ENCODE measurements at regions not wholly inside any gene's neighbourhood (a gene's known extent, or its start where the extent isn't known, plus 50 kb on each side); places are given as distances from the start of the nearest gene placed in this dataset.

DNA sequence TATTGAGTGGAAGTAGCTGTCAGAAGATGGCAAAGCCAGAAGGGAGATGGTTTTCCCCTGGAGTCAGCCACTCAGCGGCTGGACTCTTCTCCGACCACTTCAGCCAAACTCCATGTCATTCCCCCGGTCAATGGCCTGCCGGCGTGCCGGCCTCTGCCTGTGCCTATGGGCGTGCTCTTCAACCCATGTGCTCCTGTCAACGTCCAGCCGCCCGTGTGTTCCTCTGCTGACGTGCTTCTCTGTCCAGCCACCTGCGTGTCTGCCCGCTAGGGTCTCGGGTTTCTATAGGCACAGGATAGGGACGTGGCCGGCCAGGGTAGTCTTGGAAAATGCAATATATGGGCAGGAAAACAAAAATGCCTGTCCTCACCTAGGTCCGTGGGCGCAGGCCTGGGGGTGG, 77.7 kb upstream of the RUFY1 start:
- no peak overlapping the region for H3K9ac ChIP-seq (ENCODE audit: low read length)
- no peak overlapping the region for H2AFZ ChIP-seq (ENCODE audit: low read length)
- no peaks in the 10 kb centered on the region for H4K20me1 ChIP-seq (ENCODE audit: insufficient read depth, low read length)
- no peaks in the 10 kb centered on the region for H3K79me2 ChIP-seq (ENCODE audit: insufficient read depth, low read length)
- no peaks in the 10 kb centered on the region for H3K36me3 ChIP-seq (ENCODE audit: insufficient read depth, low read length)
- TF ChIP-seq EZH2 (IDR thresholded peaks at IDR 0.05; ENCODE audit: borderline replicate concordance, low read length) (no peak), CTCF (IDR thresholded peaks at IDR 0.05; ENCODE audit: low read length) (no peak)
- H3K4me2 ChIP-seq (ENCODE audit: low read length) = no peak overlapping the region
- no peak overlapping the region for H3K4me3 ChIP-seq (ENCODE audit: low read depth, low read length, poor library complexity, severe bottlenecking)
- H3F3A ChIP-seq (ENCODE audit: insufficient read depth, low read length) = no peaks in the 10 kb centered on the region
- no peaks in the 10 kb centered on the region for H3K9me3 ChIP-seq (ENCODE audit: low read length)
- no peaks in the 10 kb centered on the region for H3K4me1 ChIP-seq (ENCODE audit: insufficient read depth, low read length, severe bottlenecking)
- H3K9me2 ChIP-seq (ENCODE audit: low read depth, low read length) = no peaks in the 10 kb centered on the region
- no peaks in the 10 kb centered on the region for H3K27me3 ChIP-seq (ENCODE audit: insufficient read depth, low read length)
- no peak overlapping the region for H3K27ac ChIP-seq (ENCODE audit: low read depth, low read length, poor library complexity, severe bottlenecking)

GRCh38 chr5:179472174-179472573, 78.2 kb upstream of the RUFY1 start:
- Histone ChIP-seq H3K36me3 (ENCODE audit: insufficient read depth, low read length) (no peaks in the 10 kb centered on the region), H3K27me3 (ENCODE audit: insufficient read depth, low read length) (no peaks in the 10 kb centered on the region), H2AFZ (ENCODE audit: low read length) (no peak overlapping the region), H3K4me1 (ENCODE audit: insufficient read depth, low read length, severe bottlenecking) (no peaks in the 10 kb centered on the region), H3K27ac (ENCODE audit: low read depth, low read length, poor library complexity, severe bottlenecking) (no peak overlapping the region), H3K9ac (ENCODE audit: low read length) (no peak overlapping the region), H3F3A (ENCODE audit: insufficient read depth, low read length) (no peaks in the 10 kb centered on the region), H3K4me3 (ENCODE audit: low read depth, low read length, poor library complexity, severe bottlenecking) (no peak overlapping the region), H3K4me2 (ENCODE audit: low read length) (no peak overlapping the region), H3K9me2 (ENCODE audit: low read depth, low read length) (no peaks in the 10 kb centered on the region), H3K9me3 (ENCODE audit: low read length) (no peaks in the 10 kb centered on the region), H3K79me2 (ENCODE audit: insufficient read depth, low read length) (no peaks in the 10 kb centered on the region), H4K20me1 (ENCODE audit: insufficient read depth, low read length) (no peaks in the 10 kb centered on the region)
- TF ChIP-seq CTCF (IDR thresholded peaks at IDR 0.05; ENCODE audit: low read length) (no peak), EZH2 (IDR thresholded peaks at IDR 0.05; ENCODE audit: borderline replicate concordance, low read length) (no peak)

- Histone ChIP-seq H3K9me2 (ENCODE audit: low read depth, low read length) (no peaks in the 10 kb centered on the region), H3K79me2 (ENCODE audit: insufficient read depth, low read length) (no peaks in the 10 kb centered on the region), H3K4me1 (ENCODE audit: insufficient read depth, low read length, severe bottlenecking) (no peaks in the 10 kb centered on the region), H3K4me3 (ENCODE audit: low read depth, low read length, poor library complexity, severe bottlenecking) (no peak overlapping the region), H3K9me3 (ENCODE audit: low read length) (no peaks in the 10 kb centered on the region), H3K27ac (ENCODE audit: low read depth, low read length, poor library complexity, severe bottlenecking) (no peak overlapping the region), H3K4me2 (ENCODE audit: low read length) (no peak overlapping the region), H2AFZ (ENCODE audit: low read length) (no peak overlapping the region), H3K36me3 (ENCODE audit: insufficient read depth, low read length) (no peaks in the 10 kb centered on the region), H4K20me1 (ENCODE audit: insufficient read depth, low read length) (no peaks in the 10 kb centered on the region), H3K9ac (ENCODE audit: low read length) (no peak overlapping the region), H3K27me3 (ENCODE audit: insufficient read depth, low read length) (no peaks in the 10 kb centered on the region), H3F3A (ENCODE audit: insufficient read depth, low read length) (no peaks in the 10 kb centered on the region)
- no peak for TF ChIP-seq EZH2 (IDR thresholded peaks at IDR 0.05; ENCODE audit: borderline replicate concordance, low read length)
- no peak for TF ChIP-seq CTCF (IDR thresholded peaks at IDR 0.05; ENCODE audit: low read length)
These were observed 80.2 kb upstream of the RUFY1 start for GRCh38 chr5:179470201-179470600.

All from OCI-LY1 (cell line).